GM19395 (cell line): ENCODE measurements at regions not wholly inside any gene's neighbourhood (a gene's known extent, or its start where the extent isn't known, plus 50 kb on each side); places are given as distances from the start of the nearest gene placed in this dataset.
A peak's percentile ranks its signal among the peaks of the same experiment; 100 is the strongest.
"Not testable (repeated sequence)": the region's sequence is repeated elsewhere in the genome, so short reads cannot be mapped to it uniquely, and the experiment has no call there.

ENCODE experiments used
- ATAC-seq: cut with Tn5 transposase; IDR thresholded peaks from one replicate; pipeline ENCODE4 v1.9.1; 2021; ENCODE audit warnings: mild to moderate bottlenecking, moderate library complexity; ENCODE audit not compliant: unreplicated experiment

DNA sequence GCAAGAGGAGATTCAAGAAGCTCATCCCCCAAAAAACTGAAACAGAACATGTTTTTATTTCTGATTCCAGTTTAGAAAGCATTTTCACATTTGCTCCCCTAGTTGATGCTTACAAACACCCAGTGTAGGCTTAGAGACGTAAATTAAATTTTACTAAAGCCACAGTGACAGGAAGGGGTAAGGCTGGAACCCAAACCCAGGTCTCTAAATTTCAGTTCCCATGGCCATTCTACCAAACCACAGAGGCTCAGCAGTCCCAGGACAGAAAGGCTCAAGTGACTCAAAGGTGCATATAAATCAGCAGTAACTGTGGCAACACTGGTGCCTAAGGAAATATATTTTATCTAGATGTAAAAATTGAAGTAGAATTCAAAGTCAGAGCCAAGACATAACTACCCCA lies 128.7 kb downstream of the CEP120 start:
- ATAC-seq, result peak; percentile 62

GRCh38 chr5:123289210-123289609 lies 134.0 kb downstream of the CEP120 start:
- no peak for ATAC-seq

GRCh38 chr5:123287881-123288280 lies 135.3 kb downstream of the CEP120 start:
- ATAC-seq, result no peak

GRCh38 chr5:123286891-123287290 lies 136.3 kb downstream of the CEP120 start:
- ATAC-seq, result no peak

DNA sequence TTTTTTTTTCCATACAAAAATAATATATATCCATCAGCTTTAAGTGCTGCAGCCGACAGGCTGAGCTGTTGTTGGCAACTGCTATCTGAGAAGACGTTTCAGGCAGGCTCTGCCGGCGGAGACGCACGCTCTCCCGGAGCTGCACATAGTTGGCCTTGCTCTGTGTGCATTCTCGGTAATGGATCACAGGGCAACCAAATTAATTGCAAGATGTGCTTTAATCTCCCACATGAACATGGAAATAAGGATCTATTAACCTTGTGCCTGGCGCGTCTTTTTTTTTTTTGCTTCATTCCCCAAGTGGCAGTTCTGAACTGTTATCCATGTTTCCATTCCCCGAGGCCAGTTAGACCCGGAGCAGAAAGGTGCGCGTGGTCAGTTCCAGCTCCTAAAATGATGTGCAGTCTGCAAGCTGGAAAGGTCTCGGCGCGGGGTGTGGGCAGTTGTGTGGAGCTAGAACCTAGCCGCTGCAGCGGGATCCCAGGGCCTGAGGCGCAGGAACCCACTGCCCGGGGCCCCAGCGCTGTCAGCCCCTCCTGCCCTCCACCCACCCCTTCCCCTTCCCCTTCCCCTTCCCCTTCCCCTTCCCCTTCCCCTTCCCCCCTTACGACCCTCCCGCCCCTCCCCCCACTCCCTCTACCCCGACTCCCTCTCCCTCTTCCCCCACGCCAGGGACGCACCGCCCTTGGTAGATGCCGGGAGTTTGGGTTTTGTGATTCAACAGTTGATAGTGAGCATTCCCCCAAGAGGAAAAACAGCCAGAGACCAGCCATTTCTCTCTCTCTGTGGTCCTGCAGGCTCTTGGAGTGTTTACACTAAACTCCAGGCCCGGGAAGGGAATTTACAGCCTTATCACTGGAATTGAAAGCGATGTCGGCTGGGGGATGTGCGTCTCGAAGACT lies 137.8 kb downstream of the CEP120 start:
- ATAC-seq, result no peak

GRCh38 chr5:123283499-123283898 lies 139.7 kb downstream of the CEP120 start:
- ATAC-seq, result no peak

- no peak for ATAC-seq
Measured at GRCh38 chr5:123283031-123283430, 140.2 kb downstream of the CEP120 start.

GRCh38 chr5:123282444-123282843 lies 140.8 kb downstream of the CEP120 start:
- no peak for ATAC-seq

DNA sequence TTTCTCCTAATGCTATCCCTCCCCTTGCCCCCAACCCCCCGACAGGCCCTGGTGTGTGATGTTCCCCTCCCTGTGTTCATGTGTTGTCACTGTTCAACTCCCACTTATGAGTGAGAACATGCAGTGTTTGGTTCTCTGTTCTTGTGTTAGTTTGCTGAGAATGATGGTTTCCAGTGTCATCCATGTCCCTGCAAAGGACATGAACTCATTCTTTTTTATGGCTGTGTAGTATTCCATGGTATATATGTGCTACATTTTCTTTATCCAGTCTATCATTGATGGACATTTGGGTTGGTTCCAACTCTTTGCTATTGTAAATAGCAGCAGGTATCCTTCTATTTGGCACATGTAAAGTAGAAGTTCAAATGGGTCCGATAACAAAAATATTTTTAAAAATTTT lies 142.3 kb downstream of the CEP120 start:
- ATAC-seq, result not testable (repeated sequence)

GRCh38 chr5:123279136-123279535 lies 144.1 kb downstream of the CEP120 start:
- no peak for ATAC-seq

DNA sequence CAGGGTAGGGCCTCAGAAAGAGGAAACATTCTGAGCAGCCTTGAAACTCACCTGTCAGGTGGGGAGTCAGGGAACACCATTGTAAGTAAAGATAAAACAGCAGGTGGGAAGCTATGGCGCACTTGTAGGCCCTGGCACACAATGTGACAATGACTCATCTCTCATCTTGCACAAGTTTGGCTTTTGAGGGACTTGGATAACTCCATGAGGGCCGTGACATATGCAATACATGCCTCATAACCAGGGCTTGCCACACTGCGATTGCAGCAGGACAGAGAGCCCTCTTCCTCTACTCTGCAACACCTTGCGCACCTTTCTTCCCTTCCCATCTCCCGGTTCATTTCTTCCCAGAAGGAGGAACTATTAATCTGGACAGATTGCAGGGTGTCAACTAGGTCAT lies 144.9 kb downstream of the CEP120 start:
- no peak for ATAC-seq

DNA sequence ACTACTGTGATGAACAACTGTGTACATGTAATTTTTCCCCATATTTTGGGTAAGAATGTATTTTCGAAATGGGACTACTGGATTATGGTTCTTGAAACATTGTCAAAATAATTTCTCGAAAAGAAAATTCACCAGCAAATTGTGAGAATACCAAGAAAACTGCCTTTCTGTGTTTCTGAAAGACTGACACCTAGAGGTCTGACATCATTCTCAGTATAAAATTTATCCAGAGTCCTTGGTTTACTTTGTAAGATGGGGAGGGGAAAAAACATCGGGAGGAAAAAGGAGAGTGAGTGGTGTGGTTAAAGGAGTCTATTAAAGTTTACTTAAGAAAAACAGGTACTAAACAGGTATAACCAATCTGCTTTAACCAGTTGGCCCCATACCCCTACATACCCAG lies 149.2 kb downstream of the CEP120 start:
- ATAC-seq, result no peak

DNA sequence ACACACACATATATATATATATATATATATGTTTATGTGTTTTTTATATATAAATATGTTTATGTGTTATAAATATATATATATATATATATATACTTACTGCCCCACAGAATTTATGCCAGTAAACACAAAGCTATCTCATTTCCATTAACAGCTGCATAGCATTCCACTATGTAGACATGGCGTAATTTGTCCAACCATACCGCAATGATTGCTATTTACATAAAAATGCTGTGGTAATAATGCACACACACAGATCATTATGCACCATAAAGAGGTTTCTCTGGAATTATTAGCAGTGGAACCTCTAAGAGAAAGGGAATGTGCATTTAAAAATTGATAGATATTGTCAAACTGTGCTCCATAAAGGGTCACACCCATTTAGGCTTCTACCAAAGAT lies 150.1 kb downstream of the CEP120 start:
- no peak for ATAC-seq

DNA sequence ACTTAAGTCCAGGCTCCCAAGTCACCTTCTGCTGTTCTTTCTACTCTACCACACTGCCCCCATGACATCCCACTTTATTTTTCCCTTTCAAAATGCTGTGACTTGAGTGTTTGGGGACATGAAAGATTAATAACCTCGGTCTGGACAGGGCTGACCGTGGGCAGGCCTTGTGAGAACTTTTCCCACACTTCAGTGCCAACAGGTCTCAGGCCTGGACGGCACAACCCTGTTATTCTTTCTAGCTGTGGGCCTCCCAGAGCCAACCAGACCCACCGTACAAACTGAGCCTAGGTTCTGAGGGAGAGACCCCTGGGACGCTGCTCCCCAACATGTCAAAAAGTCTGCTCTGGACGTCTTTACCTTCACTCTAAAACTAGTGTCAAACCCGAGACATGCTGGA lies 153.4 kb downstream of the CEP120 start:
- ATAC-seq, result no peak

GRCh38 chr5:123269436-123269835 lies 153.8 kb downstream of the CEP120 start:
- ATAC-seq, result no peak

GRCh38 chr5:123266365-123266764 lies 156.8 kb downstream of the CEP120 start:
- no peak for ATAC-seq

- no peak for ATAC-seq
Measured at GRCh38 chr5:123265551-123265950, 157.7 kb downstream of the CEP120 start.

DNA sequence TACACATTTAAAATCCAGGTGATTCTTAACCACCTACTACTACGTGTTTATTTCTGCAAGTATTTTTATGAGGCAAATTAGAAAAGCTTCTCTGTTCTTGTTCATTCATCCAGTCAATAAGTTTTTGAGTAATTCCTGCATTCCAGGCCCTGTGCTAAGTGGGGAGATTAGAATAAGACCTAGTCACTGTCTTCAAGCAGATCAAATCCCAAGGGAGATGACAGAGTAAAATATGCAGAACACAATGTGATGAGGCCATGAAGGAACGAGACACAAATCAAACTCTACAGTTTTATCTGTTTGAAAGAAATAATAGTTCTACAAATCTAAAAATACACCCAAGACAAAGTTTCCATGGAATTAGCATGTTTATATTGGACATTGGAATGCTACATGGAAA lies 158.8 kb downstream of the CEP120 start:
- no peak for ATAC-seq

DNA sequence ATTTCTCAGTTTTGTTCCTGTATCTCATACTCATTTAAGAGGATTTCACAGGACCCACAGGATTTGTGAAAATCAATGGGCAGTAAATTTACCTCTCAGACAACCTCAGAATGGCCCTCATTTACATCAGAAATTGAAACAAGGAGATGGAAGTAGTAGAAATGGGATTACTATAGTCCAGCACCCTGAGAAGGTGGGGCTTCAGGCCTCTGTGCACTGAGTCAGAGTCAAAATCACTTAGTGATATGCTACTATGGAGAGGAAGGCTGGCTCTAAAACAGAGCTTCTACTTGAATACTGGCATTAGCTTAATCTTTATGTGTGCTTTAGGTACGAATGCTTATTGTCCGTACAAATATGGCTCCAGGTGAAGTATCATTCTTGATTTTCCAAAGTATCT lies 159.3 kb downstream of the CEP120 start:
- no peak for ATAC-seq

DNA sequence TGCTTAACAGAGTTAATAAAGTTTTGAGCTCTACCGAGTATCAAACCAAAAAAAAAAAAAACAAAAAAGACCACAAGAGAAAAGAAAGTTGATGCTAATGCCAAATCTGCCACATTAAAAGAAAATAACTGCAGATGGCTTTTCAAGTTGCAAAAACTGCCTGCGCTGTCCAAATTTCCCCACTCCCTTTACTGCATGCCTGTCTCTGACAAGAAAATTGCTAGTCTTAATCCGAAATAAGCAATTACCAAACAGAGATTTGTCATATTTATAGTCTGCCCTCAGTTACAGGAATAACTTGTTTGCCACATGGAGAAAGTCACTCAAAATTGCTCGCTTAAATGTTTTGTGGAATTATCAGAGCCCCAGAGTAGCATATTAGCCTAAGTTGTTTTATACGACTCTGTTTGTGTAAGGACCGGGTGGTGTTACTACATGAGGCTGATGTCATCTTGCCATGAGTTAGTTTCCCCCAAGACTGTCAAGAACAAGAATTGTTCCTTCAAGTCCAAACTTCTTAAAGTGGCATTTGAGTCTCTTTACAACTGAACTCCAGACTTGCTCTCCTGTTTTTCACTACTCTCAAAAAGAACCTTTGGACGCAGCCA lies 160.9 kb downstream of the CEP120 start:
- ATAC-seq, result no peak

DNA sequence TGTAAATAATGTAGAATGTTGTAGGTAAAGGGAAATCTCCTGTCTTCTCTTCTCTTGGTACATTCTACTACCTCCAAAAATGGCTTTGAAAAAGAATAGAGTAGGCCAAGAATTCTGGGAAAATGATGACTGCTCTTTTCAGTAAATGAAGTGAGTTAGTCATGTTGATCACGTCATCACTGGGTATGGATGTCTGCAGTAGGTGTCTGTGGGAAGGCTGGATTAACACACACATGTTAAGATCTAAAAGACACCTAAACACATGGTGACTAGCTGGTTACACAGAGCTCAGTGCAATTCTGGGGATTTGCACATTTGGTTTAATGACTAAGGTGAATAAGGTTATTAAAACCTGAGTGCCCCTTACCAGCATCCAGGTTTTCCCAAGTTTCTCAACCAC lies 161.5 kb downstream of the CEP120 start:
- ATAC-seq, result no peak

GRCh38 chr5:123249446-123249845 lies 160.4 kb downstream of the PRDM6 start:
- ATAC-seq, result no peak
